ENCODE measurements at regions not wholly inside any gene's neighbourhood (a gene's known extent, or its start where the extent isn't known, plus 50 kb on each side); places are given as distances from the start of the nearest gene placed in this dataset.
"Not testable (repeated sequence)": the region's sequence is repeated elsewhere in the genome, so short reads cannot be mapped to it uniquely, and the experiment has no call there.

DNA sequence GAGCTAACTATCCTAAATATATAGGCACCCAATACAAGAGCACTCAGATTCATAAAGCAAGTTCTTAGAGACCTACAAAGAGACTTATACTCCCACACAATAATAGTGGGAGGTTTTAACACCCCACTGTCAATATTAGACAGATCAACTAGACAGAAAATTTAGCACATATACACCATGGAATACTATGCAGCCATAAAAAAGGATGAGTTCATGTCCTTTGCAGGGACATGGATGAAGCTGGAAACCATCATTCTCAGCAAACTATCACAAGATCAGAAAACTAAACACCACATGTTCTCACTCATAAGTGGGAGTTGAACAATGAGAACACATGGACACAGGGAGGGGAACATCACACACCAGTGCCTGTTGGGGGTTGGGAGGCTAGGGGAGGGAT lies 358.9 kb upstream of the KCND2 start:
- not testable (repeated sequence) for DNase-seq

DNA sequence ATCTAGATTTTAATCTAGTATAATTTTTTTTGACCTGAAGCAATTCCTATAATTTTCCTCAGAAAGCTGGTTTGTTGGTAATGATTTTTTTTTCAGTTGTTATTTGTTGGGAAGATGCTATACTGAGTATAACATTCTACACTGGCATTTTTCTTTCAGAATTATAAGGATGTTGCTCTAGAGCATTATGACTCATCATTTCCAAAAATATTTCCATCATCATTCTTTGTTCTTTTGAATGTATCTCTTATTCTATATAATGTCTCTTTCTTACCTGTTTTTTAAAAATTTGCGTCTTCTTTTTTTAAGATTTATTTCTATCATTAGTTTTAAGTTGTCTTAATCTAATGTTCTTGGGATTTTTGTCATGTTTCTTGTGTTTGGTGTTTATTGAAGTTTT lies 356.5 kb upstream of the KCND2 start:
- no peak for DNase-seq

- no peak for DNase-seq
These were observed 354.8 kb upstream of the KCND2 start for GRCh38 chr7:119918185-119918584.

GRCh38 chr7:119919986-119920385 lies 353.0 kb upstream of the KCND2 start:
- DNase-seq: no peak

DNA sequence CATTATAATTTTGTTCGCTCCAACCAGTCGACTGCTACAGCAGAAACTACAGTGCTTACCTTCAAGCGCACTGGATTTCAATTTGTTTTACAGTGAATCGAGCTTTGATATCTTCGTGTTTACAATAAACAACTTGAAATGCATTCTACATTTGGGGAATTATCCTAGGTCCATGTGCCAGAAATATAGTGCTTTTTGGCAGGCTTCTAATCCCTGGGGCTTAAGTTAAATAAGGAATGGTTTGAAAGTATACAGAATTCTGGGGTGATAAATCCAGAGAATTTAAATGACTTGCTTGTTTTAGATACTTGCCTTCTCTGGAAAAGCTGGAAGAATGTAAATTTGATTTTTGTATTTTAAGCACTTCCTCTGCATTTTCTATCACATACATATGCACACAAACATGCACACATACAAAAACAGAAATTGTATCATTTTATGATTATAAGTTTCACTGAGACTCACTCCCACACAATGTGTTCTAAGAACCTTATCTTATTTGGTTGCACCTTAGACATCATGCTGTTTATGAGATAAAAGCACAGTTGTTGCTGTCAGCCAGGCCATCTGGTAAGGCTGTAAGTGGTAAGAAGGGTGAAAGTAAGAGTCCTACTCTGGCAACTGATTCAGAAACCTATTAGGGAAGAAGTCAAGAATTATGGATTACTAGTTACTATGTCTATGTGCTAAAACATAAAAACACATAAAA lies 347.2 kb upstream of the KCND2 start:
- no peak for DNase-seq

- DNase-seq: no peak
These were observed 343.1 kb upstream of the KCND2 start for GRCh38 chr7:119929891-119930290.

GRCh38 chr7:119931230-119931824 lies 341.6 kb upstream of the KCND2 start:
- no peak for DNase-seq

DNA sequence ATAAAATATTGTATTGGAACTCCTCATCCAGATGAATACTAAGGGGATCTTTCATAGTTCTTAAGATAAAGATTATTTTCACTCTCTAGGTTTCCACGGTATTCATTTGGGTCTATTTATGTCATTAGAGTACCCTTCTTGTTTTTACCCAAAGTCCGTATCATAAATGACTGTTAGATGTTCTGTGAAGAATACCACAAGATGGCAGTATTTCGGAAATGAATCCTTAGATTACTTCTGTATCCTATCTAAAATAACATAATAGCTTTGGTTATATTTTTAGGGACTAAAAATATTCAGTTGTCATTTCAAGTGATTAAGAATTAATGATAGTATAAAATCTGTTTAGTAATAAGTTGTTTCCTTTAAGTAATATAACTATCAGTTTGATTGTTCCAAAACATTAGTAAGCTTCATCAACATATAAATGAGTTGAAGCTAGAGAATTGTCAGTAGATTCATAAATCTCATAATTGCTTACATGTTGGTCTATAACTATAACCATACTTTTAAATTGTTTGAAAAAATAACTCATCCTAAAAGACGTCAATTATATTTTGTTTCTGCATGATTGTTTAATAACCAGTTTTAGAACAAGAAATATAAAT lies 337.5 kb upstream of the KCND2 start:
- DNase-seq: no peak

GRCh38 chr7:119936836-119937235 lies 336.1 kb upstream of the KCND2 start:
- DNase-seq: no peak

- no peak for DNase-seq
These were observed 335.2 kb upstream of the KCND2 start for GRCh38 chr7:119937745-119938144.

DNA sequence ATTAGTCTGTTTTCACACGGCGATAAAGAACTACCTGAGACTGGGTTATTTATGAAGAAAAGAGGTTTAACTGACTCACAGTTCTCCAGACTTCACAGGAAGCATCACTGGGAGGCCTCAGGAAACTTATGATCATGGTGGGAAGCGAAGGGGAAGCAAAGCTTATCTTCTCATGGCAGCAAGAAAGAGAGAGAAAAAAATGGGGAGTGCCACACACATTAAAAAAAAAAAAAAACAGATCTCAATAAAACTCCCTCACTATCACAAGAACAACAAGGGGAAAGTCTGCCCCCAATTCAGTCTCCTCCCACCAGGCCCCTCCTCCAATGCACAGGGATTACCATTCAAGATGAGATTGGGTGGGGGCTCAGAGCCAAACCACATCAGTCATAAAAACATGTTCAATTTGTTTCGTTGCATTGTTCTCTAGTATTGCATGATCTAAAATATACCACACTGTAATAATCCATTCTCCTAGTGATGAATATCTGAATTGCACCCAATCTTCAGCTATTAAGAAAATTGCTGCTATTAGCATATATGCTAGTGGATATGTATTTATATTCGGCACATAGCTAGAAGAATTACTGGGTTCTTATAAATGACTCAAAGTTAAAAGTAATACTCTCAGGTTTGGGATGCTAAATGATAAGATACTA lies 328.9 kb upstream of the KCND2 start:
- no peak for DNase-seq

- DNase-seq: no peak
These were observed 328.4 kb upstream of the KCND2 start for GRCh38 chr7:119944601-119944972.

DNA sequence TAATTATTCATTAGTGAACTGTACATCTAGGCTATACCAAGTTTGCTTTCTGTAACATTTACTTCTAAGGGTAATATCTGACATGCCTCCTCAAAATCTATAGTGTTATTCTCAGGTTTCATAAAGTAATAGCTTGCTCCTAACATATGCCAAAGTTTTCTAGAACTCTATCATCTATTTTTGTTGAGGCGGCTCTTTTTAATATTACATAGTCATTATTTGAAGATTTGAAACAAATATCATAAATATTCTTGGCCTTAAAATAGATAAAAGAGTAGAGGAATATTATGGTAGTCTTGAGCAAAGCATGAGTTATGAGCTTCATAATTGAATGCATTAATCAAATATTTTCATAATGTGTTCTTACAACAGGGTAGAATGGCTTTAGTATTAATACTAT lies 327.2 kb upstream of the KCND2 start:
- DNase-seq: no peak

- DNase-seq: no peak
These were observed 323.9 kb upstream of the KCND2 start for GRCh38 chr7:119949053-119949452.

DNA sequence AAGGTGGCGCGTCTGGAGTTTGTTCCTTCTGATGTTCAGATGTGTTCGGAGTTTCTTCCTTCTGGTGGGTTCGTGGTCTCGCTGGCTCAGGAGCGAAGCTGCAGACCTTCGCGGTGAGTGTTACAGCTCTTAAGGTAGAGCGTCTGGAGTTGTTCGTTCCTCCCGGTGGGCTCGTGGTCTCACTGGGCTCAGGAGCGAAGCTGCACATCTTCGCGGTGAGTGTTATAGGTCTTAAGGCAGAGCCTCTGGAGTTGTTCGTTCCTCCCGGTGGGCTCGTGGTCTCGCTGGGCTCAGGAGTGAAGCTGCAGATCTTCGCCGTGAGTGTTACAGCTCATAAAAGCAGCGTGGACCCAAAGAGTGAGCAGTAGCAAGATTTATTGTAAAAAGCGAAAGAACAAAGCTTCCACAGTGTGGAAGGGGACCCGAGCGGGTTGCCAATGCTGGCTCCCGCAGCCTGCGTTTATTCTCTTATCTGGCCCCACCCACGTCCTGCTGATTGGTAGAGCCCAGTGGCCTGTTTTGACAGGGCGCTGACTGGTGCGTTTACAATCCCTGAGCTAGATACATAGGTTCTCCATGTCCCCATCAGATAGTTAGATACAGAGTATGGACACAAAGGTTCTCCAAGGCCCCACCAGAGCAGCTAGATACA lies 322.5 kb upstream of the KCND2 start:
- not testable (repeated sequence) for DNase-seq

GRCh38 chr7:119951614-119952013 lies 321.4 kb upstream of the KCND2 start:
- DNase-seq: not testable (repeated sequence)

- no peak for DNase-seq
These were observed 315.6 kb upstream of the KCND2 start for GRCh38 chr7:119957335-119957734.

- no peak for DNase-seq
These were observed 313.2 kb upstream of the KCND2 start for GRCh38 chr7:119959811-119960210.

GRCh38 chr7:119963654-119964053 lies 309.3 kb upstream of the KCND2 start:
- no peak for DNase-seq

- DNase-seq: no peak
These were observed 308.9 kb upstream of the KCND2 start for GRCh38 chr7:119964065-119964464.

GRCh38 chr7:119964788-119965542 lies 308.0 kb upstream of the KCND2 start:
- DNase-seq: no peak

GRCh38 chr7:119967221-119967620 lies 305.8 kb upstream of the KCND2 start:
- no peak for DNase-seq

- not testable (repeated sequence) for DNase-seq
These were observed 304.6 kb upstream of the KCND2 start for GRCh38 chr7:119968411-119968810.
